ENCODE measurements at regions not wholly inside any gene's neighbourhood (a gene's known extent, or its start where the extent isn't known, plus 50 kb on each side); places are given as distances from the start of the nearest gene placed in this dataset.

- DNase-seq, result no peak
These were observed 119.4 kb upstream of the GPR149 start for GRCh38 chr3:154549391-154549790.

GRCh38 chr3:154548341-154548740, 118.4 kb upstream of the GPR149 start:
- no peak for DNase-seq

- DNase-seq, result no peak
These were observed 112.8 kb upstream of the GPR149 start for GRCh38 chr3:154542837-154543236.

GRCh38 chr3:154540950-154541604, 111.1 kb upstream of the GPR149 start:
- DNase-seq, result peak; percentile 33

GRCh38 chr3:154538566-154539360, 108.8 kb upstream of the GPR149 start:
- DNase-seq, result no peak

- DNase-seq, result no peak
These were observed 106.8 kb upstream of the GPR149 start for GRCh38 chr3:154536751-154537150.

- no peak for DNase-seq
These were observed 92.1 kb upstream of the GPR149 start for GRCh38 chr3:154522036-154522602.

GRCh38 chr3:154517404-154517803, 87.4 kb upstream of the GPR149 start:
- DNase-seq, result no peak

- no peak for DNase-seq
These were observed 85.9 kb upstream of the GPR149 start for GRCh38 chr3:154515921-154516320.

- no peak for DNase-seq
These were observed 80.8 kb upstream of the GPR149 start for GRCh38 chr3:154510780-154511179.

GRCh38 chr3:154507727-154508126, 77.7 kb upstream of the GPR149 start:
- no peak for DNase-seq

- peak; percentile 2 for DNase-seq
These were observed 67.0 kb upstream of the GPR149 start for GRCh38 chr3:154496978-154497377.

- DNase-seq, result no peak
These were observed 66.5 kb upstream of the GPR149 start for GRCh38 chr3:154496540-154496939.

GRCh38 chr3:154486949-154487348, 57.0 kb upstream of the GPR149 start:
- no peak for DNase-seq

GRCh38 chr3:154482507-154482906, 52.5 kb upstream of the GPR149 start:
- no peak for DNase-seq

- no peak for DNase-seq
These were observed 50.0 kb upstream of the GPR149 start for GRCh38 chr3:154480033-154480432.
